Right lobe of liver (tissue), 4 donors: ENCODE measurements at regions not wholly inside any gene's neighbourhood (a gene's known extent, or its start where the extent isn't known, plus 50 kb on each side); places are given as distances from the start of the nearest gene placed in this dataset.

Experiments used
- CTCF ChIP-seq, 4 donors: fragments of 200-600 bp in 3 of 4; fragments of 450-650 bp in 1 of 4; IDR thresholded peaks; one replicate each; pipeline versions ENCODE4 v1.5.1 to v1.8.0; 2016 to 2022; ENCODE audit warnings: antibody characterized with exemption in 4 of 4, mild to moderate bottlenecking in 2 of 4
- POLR2A ChIP-seq: fragments of 450-650 bp; IDR thresholded peaks from one replicate; pipeline ENCODE4 v1.6.1; 2017; ENCODE audit warnings: antibody characterized with exemption, mild to moderate bottlenecking
- donor health status: DM: no; HTN: no; CAD: no.
- donor health status: DM: no; HTN: no; CAD: no.
- donor health status: DM: no; HTN: yes; CAD: no.

DNA sequence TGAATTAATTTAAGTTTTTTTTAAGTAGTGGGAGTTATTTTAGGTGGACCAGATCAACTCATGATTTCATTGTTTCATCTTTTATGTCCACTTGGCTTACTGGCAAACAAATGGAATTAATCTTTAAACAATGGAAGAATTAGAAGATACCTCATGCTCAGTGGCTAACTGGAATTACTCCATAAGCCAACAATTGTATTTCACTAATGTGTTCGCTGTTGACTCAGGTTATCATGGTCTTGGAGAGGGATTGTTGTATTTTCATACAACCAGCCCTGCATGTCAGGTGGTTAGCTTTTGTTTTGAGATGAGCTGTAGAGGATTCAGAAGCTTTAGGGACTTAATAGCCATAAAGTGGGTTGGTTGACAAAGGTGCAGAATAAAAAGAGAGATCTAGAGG is 57.2 kb upstream of the HMCN1 start:
- TF ChIP-seq CTCF (IDR thresholded peaks at IDR 0.05) (no peak), POLR2A (no peak)
